Muscle layer of duodenum (tissue), 2 donors: ENCODE measurements at regions not wholly inside any gene's neighbourhood (a gene's known extent, or its start where the extent isn't known, plus 50 kb on each side); places are given as distances from the start of the nearest gene placed in this dataset.

Experiments used
- H3K27ac ChIP-seq: one replicate; pipeline ENCODE4 v1.7.0; 2013; ENCODE audit warnings: mild to moderate bottlenecking, low read length
- H3K27me3 ChIP-seq: one replicate; pipeline ENCODE4 v1.7.0; 2013; ENCODE audit warnings: low read depth, mild to moderate bottlenecking, control low read depth, low read length
- H3K36me3 ChIP-seq, 2 donors: one replicate each; pipeline ENCODE4 v1.7.0; 2013; ENCODE audit warnings: low read length in 2 of 2, control low read depth in 1 of 2, mild to moderate bottlenecking in 1 of 2; ENCODE audit not compliant: insufficient read depth in 2 of 2, control insufficient read depth in 1 of 2
- H3K4me1 ChIP-seq, 2 donors: one replicate each; pipeline ENCODE4 v1.7.0; 2013; ENCODE audit warnings: low read length in 2 of 2, mild to moderate bottlenecking in 2 of 2, control low read depth in 1 of 2, moderate library complexity in 1 of 2; ENCODE audit not compliant: insufficient read depth in 2 of 2, control insufficient read depth in 1 of 2
- H3K4me3 ChIP-seq, 2 donors: one replicate each; pipeline ENCODE4 v1.7.0; 2013; ENCODE audit warnings: low read length in 2 of 2, low read depth in 1 of 2, mild to moderate bottlenecking in 1 of 2
- H3K9me3 ChIP-seq, 2 donors: one replicate each; pipeline ENCODE4 v1.7.0; 2013; ENCODE audit warnings: low read length in 2 of 2, control low read depth in 1 of 2, mild to moderate bottlenecking in 1 of 2; ENCODE audit not compliant: control insufficient read depth in 1 of 2
- donor health status: healthy.

- H3K36me3 ChIP-seq, result no peaks in the 10 kb centered on the region
- H3K4me1 ChIP-seq, result no peaks in the 10 kb centered on the region
- no peak overlapping the region for H3K27ac ChIP-seq
- no peaks in the 10 kb centered on the region for H3K9me3 ChIP-seq
- no peaks in the 10 kb centered on the region for H3K27me3 ChIP-seq
- H3K4me3 ChIP-seq, result no peak overlapping the region
These were observed 125.8 kb upstream of the ATP2B2 start for GRCh38 chr3:10631224-10631623.

GRCh38 chr3:10632125-10632524 lies 126.7 kb upstream of the ATP2B2 start:
- Histone ChIP-seq H3K4me3 (no peak overlapping the region), H3K27ac (no peak overlapping the region), H3K4me1 (no peaks in the 10 kb centered on the region), H3K36me3 (no peaks in the 10 kb centered on the region), H3K9me3 (no peaks in the 10 kb centered on the region), H3K27me3 (no peaks in the 10 kb centered on the region)

GRCh38 chr3:10632741-10633140 lies 127.4 kb upstream of the ATP2B2 start:
- Histone ChIP-seq H3K27ac (no peak overlapping the region), H3K36me3 (no peaks in the 10 kb centered on the region), H3K4me1 (no peaks in the 10 kb centered on the region), H3K9me3 (peaks cover 0 to 5% of the 10 kb centered on the region in 2 donors), H3K4me3 (no peak overlapping the region), H3K27me3 (no peaks in the 10 kb centered on the region)

- H3K4me3 ChIP-seq, result no peak overlapping the region
- no peaks in the 10 kb centered on the region for H3K27me3 ChIP-seq
- H3K4me1 ChIP-seq, result no peaks in the 10 kb centered on the region
- H3K36me3 ChIP-seq, result no peaks in the 10 kb centered on the region
- no peak overlapping the region for H3K27ac ChIP-seq
- peaks cover 0 to 8% of the 10 kb centered on the region in 2 donors for H3K9me3 ChIP-seq
These were observed 130.2 kb upstream of the ATP2B2 start for GRCh38 chr3:10635446-10636076.

- no peak overlapping the region for H3K4me3 ChIP-seq
- H3K9me3 ChIP-seq, result peaks cover 0 to 8% of the 10 kb centered on the region in 2 donors
- no peaks in the 10 kb centered on the region for H3K27me3 ChIP-seq
- no peak overlapping the region for H3K27ac ChIP-seq
- no peaks in the 10 kb centered on the region for H3K4me1 ChIP-seq
- H3K36me3 ChIP-seq, result no peaks in the 10 kb centered on the region
These were observed 132.0 kb upstream of the ATP2B2 start for GRCh38 chr3:10637342-10637741.

GRCh38 chr3:10638466-10638865 lies 133.1 kb upstream of the ATP2B2 start:
- Histone ChIP-seq H3K27ac (no peak overlapping the region), H3K27me3 (no peaks in the 10 kb centered on the region), H3K36me3 (no peaks in the 10 kb centered on the region), H3K4me1 (no peaks in the 10 kb centered on the region), H3K9me3 (peaks cover 0 to 8% of the 10 kb centered on the region in 2 donors), H3K4me3 (no peak overlapping the region)

- Histone ChIP-seq H3K27ac (no peak overlapping the region), H3K4me3 (no peak overlapping the region), H3K4me1 (no peaks in the 10 kb centered on the region), H3K9me3 (peaks cover 0 to 8% of the 10 kb centered on the region in 2 donors), H3K36me3 (no peaks in the 10 kb centered on the region), H3K27me3 (no peaks in the 10 kb centered on the region)
These were observed 136.4 kb upstream of the ATP2B2 start for GRCh38 chr3:10641760-10642159.

GRCh38 chr3:10644189-10644588 lies 138.8 kb upstream of the ATP2B2 start:
- H3K9me3 ChIP-seq, result no peaks in the 10 kb centered on the region
- no peaks in the 10 kb centered on the region for H3K4me1 ChIP-seq
- no peaks in the 10 kb centered on the region for H3K27me3 ChIP-seq
- H3K27ac ChIP-seq, result no peak overlapping the region
- H3K36me3 ChIP-seq, result no peaks in the 10 kb centered on the region
- no peak overlapping the region for H3K4me3 ChIP-seq

- no peaks in the 10 kb centered on the region for H3K27me3 ChIP-seq
- no peak overlapping the region for H3K27ac ChIP-seq
- H3K9me3 ChIP-seq, result no peaks in the 10 kb centered on the region
- H3K36me3 ChIP-seq, result no peaks in the 10 kb centered on the region
- no peaks in the 10 kb centered on the region for H3K4me1 ChIP-seq
- no peak overlapping the region for H3K4me3 ChIP-seq
These were observed 140.4 kb upstream of the ATP2B2 start for GRCh38 chr3:10645800-10646199.

- Histone ChIP-seq H3K27ac (no peak overlapping the region), H3K9me3 (no peaks in the 10 kb centered on the region), H3K27me3 (no peaks in the 10 kb centered on the region), H3K36me3 (no peaks in the 10 kb centered on the region), H3K4me1 (no peaks in the 10 kb centered on the region), H3K4me3 (no peak overlapping the region)
These were observed 141.3 kb upstream of the ATP2B2 start for GRCh38 chr3:10646531-10647335.

- no peaks in the 10 kb centered on the region for H3K27me3 ChIP-seq
- H3K4me1 ChIP-seq, result no peaks in the 10 kb centered on the region
- no peaks in the 10 kb centered on the region for H3K36me3 ChIP-seq
- H3K27ac ChIP-seq, result no peak overlapping the region
- no peak overlapping the region for H3K4me3 ChIP-seq
- H3K9me3 ChIP-seq, result no peaks in the 10 kb centered on the region
These were observed 142.0 kb upstream of the ATP2B2 start for GRCh38 chr3:10647376-10647775.
